ENCODE measurements at regions not wholly inside any gene's neighbourhood (a gene's known extent, or its start where the extent isn't known, plus 50 kb on each side); places are given as distances from the start of the nearest gene placed in this dataset.

GRCh38 chr15:31782016-31782783, 248.1 kb upstream of the CHRNA7 start (continued):
- TF ChIP-seq AKNA (CRISPR knock-in tag; IDR thresholded peaks at IDR 0.05; ENCODE audit: borderline replicate concordance) (no peak), MXD4 (CRISPR knock-in tag; IDR thresholded peaks at IDR 0.05) (no peak), NCOA2 (CRISPR knock-in tag; IDR thresholded peaks at IDR 0.05) (no peak), ZNF672 (CRISPR knock-in tag; IDR thresholded peaks at IDR 0.05) (no peak), ZNF484 (CRISPR knock-in tag; IDR thresholded peaks at IDR 0.05; ENCODE audit: borderline replicate concordance, low read depth) (no peak), ZNF446 (CRISPR knock-in tag; IDR thresholded peaks at IDR 0.05) (no peak), ZSCAN9 (CRISPR knock-in tag; IDR thresholded peaks at IDR 0.05; ENCODE audit: borderline replicate concordance) (no peak), PCBP1 (IDR thresholded peaks at IDR 0.05; ENCODE audit: borderline replicate concordance, low read depth, low read length) (no peak), ZNF512 (CRISPR knock-in tag; IDR thresholded peaks at IDR 0.05) (no peak)

Data from HepG2 (cell line).